ENCODE measurements at regions not wholly inside any gene's neighbourhood (a gene's known extent, or its start where the extent isn't known, plus 50 kb on each side); places are given as distances from the start of the nearest gene placed in this dataset.

DNA sequence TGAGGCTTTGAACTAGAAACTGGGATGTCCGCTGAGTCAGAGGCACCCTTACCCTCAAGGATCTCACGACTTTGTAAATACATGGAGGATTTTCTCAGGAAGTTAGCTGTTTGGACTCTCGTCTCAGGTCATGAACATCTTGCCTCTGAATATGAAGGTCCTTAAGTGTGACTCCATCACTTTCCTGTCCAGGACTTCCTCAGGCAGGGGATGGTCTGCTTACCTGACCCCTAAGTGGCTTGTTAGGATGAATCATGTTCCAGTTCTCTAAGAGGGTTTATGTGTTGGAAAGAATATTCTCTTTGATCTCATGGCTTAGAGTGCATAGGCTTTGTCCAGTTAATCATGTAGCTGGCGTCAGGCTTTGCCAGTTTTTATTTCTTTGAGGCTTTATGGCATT lies 511.7 kb upstream of the KLF4 start:
- no peak for TF ChIP-seq EZH2 (IDR thresholded peaks at IDR 0.05; ENCODE audit: low read length)
- TF ChIP-seq, protein P1, sequence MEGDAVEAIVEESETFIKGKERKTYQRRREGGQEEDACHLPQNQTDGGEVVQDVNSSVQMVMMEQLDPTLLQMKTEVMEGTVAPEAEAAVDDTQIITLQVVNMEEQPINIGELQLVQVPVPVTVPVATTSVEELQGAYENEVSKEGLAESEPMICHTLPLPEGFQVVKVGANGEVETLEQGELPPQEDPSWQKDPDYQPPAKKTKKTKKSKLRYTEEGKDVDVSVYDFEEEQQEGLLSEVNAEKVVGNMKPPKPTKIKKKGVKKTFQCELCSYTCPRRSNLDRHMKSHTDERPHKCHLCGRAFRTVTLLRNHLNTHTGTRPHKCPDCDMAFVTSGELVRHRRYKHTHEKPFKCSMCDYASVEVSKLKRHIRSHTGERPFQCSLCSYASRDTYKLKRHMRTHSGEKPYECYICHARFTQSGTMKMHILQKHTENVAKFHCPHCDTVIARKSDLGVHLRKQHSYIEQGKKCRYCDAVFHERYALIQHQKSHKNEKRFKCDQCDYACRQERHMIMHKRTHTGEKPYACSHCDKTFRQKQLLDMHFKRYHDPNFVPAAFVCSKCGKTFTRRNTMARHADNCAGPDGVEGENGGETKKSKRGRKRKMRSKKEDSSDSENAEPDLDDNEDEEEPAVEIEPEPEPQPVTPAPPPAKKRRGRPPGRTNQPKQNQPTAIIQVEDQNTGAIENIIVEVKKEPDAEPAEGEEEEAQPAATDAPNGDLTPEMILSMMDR (optimal IDR thresholded peaks at IDR 0.05 in 1 of 3, IDR thresholded peaks at IDR 0.05 in 1 of 3, conservative IDR thresholded peaks at IDR 0.05 in 1 of 3; ENCODE audit: extremely low read depth in 1 of 3, insufficient read depth in 2 of 3, low read length in 3 of 3) = no peak

All from keratinocyte (primary cell).